Head of caudate nucleus (tissue), 42 donors: ENCODE measurements at regions not wholly inside any gene's neighbourhood (a gene's known extent, or its start where the extent isn't known, plus 50 kb on each side); places are given as distances from the start of the nearest gene placed in this dataset.

Source experiments
- DNase-seq, 42 donors: peaks; one replicate each; pipeline versions ENCODE4 v3.0.0 to v3.0.0-alpha.2; 2020 to 2021; ENCODE audit warnings: mixed read lengths in 7 of 42
- intact Hi-C: fragments of 100-400 bp; cut with DNase I; formaldehyde crosslinking; loops from one replicate; pipeline ENCODE4 v1.15.0; 2022

DNA sequence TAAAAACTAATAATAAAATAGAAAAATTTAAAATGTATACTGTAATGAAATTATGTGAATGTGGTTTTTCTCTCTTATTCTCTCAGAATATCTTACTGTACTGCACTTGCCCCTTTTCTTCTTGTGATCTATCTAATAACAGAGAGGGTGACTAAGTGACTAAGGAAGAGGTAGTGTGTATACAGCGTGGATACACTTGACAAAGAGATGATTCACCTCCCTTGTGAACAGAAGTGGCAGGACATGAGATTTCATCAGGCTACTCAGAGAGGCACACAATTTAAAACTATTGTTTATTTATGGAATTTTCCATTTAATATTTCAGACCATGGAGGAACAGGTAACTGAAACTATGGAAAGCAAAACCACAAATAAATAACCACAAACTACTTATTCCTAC is 806.6 kb upstream of the GHITM start:
- intact Hi-C loops = no loop called here
- no peak for DNase-seq

DNA sequence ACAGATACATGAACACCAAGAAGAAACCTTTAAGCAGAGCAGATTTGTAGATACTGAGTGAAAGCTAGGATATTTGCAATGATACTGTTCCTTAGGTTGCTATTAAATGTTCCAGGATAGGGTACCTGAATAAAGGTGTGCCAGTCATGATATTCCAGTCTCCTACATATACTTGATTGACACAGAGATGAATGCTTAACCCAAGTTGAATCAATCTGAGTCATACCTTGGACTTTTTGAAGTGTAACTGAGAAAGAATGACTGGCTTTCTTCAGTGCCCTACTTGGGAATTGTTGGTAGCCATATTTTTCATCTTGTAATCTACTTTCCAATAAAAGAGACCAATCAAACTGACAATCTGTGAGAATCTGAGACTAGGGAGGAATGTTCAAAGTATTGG is 805.7 kb upstream of the GHITM start:
- no peak for DNase-seq
- intact Hi-C loops = no loop called here

DNA sequence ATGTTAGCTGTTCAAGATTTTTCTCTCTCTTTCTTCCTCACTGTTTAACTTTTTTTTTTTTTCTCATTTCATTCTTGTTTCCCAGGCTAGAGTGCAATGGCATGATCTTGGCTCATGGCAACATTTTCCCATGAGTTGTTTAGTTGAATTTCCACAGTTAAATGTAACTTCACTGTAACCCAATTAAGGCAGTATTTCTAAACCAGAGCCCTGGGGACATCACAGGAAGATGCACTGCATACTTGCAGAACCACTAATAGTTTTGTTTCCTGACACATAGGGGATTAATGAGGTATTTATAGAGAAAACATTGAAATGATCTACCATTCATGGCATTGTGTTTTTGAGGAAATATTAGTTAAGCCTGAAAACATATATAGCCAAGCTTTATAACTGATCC is 795.6 kb upstream of the GHITM start:
- DNase-seq = no peak
- intact Hi-C loops = no loop called here

DNA sequence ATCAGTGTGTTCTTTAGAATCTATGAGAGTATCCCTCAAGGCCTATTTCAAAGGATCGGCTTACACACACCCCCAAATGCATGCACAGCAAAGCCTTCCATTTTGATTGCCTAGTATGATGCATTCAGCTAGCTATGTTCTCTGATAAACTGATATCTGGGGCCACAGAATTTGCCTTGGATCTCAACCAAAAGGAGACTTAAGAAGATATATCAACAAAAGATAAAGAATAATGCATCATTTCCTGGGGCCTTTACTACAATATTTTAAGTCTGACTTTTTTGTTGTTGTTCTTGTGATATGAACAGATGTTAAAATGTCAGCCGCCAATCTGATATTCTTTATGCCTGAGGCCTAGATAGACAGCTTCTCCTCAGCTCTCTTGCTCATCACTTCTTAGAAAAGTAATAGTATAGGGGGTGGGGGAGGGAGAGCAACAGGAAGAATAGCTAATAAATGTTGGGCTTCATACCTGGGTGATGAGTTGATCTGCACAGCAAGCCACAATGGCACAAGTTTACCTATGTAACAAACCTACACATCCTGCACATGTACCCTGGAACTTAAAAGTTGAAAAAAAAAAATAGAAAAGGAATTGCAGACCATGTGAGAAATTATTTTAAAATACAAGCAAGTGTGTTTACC is 792.9 kb upstream of the GHITM start:
- intact Hi-C loops = no loop called here
- DNase-seq = no peak

GRCh38 chr10:83352588-83352987 is 786.7 kb upstream of the GHITM start:
- intact Hi-C loops = no loop called here
- DNase-seq = no peak

DNA sequence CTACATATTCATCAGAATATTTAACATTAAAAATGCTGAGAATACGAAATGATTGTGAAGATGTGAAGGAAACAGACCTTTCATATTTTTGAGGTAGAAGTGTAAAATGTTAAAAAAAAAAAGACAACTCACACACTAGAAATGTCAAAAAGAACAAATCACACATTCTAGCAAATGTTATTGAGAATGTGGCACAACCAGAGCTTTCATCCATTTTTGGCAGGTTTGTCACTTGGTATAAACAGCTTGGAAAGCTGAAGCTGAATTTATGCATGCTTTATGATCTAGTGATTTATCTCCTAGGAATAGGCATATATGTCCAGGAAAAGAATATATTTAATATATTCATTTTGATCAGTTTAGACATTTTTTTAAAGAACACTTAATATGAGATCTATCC is 784.9 kb upstream of the GHITM start:
- intact Hi-C loops = no loop called here
- no peak for DNase-seq

- intact Hi-C loops = no loop called here
- no peak for DNase-seq
Observed at GRCh38 chr10:83357004-83357403, 782.3 kb upstream of the GHITM start.

DNA sequence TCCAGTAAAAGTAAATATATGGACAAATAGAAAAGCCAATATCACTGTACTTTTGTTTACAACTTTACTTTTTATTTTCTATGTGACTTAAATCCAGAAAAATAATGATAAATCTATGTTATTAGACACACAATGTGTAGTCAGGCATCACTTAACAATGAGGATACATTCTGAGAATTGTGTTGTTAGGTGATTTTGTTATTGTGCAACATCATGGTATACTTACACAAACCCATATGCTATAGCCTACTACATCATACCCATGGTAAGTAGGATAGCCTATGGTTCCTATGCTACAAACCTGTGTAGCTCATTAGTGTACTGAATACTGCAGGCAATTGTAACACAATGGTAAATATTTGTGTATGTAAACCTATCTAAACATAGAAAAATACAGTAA is 781.7 kb upstream of the GHITM start:
- intact Hi-C loops = no loop called here
- DNase-seq = no peak

DNA sequence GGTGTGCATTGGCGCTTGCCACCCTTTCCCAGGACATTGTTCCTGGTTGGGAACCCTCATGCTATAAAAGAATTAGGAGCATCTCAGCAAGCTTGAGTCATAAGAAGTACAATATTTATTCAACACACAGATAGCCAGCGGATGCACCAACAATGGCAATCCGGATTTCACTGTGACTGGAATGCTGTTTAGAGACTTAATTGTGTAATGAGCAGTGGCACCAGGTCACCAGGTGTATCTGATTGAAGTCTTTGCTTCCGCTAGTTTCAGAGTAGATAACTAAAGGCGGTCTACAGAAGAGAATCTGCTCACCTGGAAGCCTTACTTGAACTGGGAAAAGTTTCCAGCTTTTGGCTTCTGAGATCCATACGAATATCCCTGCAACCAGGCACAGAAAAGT is 772.3 kb upstream of the GHITM start:
- no peak for DNase-seq
- intact Hi-C loops = no loop called here

DNA sequence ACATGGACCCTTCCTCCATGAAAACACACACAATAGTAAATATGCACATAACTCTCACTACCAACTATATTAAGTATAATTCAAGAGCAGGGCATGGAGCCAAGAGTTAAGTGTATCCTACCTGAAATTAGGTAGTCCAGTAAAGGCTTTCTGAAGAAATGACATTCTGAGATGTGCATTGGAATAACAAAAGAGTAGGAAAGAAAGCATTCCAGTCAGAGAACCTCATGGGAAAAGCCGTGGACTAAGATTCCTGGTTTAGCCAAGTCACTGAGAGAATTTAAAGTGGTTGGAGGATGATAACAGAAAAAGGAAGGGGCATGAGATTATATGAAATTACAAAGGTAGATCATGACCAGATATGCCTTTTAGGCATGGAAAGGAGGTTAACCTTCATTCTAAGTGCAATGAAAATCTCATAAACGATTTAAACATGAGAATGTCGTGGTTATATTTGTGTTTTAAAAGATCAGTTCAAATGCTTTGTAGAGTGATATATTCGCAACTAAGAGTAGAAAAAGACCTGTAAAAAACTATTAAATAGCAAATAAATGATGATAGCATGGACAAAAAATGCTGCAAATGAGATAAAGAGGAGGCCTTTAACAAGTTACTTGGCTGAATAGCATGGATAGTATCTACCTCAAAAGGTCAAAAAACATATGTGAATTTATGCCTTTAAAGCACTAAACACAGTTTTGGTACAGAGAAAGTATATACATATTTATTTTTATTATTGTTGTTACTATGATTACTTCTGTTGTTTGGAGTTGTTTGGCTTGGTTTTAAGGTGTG is 767.4 kb upstream of the GHITM start:
- intact Hi-C loops = no loop called here
- no peak for DNase-seq

- DNase-seq = no peak
- intact Hi-C loops = no loop called here
Observed at GRCh38 chr10:83372646-83373045, 766.7 kb upstream of the GHITM start.

GRCh38 chr10:83373671-83374070 is 765.6 kb upstream of the GHITM start:
- intact Hi-C loops = no loop called here
- DNase-seq = peak in 12 of 42 donors; percentile 3 to 46 (median 15)

DNA sequence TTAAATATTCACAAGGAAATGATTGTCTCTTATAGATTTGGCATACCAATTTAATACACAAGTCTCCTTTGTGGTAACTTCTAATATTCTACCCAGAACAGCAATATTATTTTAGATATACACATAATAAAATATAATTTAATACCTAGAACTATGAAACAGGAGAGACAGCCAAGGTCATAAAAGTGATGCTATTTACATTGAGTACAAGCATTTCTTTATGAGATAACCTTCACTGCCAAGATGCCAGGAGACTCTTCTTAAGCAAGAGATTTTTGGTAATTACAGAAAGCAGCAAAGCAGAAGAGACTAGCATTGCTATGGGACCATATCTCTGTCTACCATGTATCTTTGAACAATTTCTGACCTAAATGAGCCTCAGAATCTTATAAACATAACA is 764.6 kb upstream of the GHITM start:
- intact Hi-C loops = no loop called here
- DNase-seq = no peak

DNA sequence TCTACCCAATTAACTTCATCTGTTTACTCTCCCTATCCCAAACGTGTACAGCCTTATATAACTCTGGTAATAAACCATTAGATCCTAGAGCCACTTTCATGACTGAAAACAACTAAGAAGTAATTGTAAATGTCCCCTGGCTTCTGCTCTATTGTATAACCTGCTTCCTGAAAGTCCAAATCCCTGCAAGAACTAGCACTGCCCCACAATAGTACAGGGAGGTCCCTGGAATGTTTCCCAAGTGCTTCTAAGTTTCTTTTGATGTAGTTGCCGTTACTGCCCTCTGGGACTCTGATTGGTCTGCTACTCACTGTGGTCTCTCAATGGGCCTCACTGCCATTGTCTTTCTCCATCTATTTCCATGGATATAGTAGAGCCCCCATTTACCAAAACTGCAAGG is 764.0 kb upstream of the GHITM start:
- no peak for DNase-seq
- intact Hi-C loops = no loop called here

DNA sequence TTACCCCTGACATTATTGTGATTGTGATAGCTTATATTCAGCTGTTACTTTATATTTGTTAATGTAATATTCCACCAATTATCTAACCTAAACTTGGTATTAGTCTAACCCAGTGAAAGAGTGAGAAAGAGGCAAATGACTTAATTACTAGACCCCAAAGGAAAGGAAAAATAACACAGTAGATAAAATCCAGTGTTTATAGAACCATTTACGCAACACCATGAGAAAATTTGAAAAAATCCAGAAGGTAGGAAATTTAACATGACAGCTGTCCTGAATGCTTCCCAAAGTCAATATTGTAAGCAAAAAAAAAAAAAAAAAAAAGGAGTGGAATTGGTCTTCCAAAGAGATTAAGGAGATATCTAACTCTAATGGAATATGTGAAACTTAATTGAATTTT is 741.5 kb upstream of the GHITM start:
- intact Hi-C loops = no loop called here
- no peak for DNase-seq

GRCh38 chr10:83410570-83410969 is 728.7 kb upstream of the GHITM start:
- intact Hi-C loops = no loop called here

DNA sequence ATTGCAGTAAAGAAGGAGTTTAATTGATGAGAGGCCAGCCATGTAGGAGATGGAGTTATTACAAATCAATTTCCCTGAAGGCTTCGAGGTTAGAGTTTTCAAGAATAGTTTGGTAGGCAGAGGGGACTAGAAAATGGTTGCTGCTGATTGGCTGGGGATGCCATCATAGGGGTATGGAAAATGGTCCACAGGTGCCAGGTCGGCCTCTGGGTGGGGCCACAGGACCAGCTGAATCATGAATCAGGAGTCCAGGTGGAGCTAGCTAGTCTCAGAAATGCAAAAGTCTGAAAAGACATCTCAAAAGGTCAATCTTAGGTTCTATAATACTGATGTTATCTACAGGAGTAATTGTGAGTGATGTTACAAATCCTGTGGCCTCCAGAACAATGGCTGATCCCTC is 714.0 kb upstream of the GHITM start:
- intact Hi-C loops = no loop called here
- no peak for DNase-seq

More at GRCh38 chr10:83410570-83410969, 728.7 kb upstream of the GHITM start:
- DNase-seq = no peak

DNA sequence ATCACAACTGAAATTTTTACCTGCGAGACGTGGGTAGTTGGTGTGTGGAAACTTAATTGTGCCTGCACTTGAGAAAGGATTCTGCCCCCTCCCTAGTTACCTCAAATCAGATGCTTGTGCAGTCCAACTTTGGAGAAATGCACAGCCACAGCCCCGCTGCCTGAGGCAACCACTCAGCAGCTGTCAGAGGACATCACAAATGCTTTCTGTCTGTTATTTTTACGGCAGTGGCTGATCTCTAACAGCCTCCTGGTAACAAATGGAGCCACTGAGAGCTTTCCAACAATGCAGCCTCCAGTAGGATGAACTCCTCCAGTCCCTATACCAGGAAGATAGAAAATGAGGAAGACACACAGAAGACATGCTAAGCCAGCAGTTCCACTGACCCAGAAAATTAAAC is 712.2 kb upstream of the GHITM start:
- intact Hi-C loops = no loop called here
- peak in 9 of 42 donors; percentile 2 to 40 (median 9) for DNase-seq

DNA sequence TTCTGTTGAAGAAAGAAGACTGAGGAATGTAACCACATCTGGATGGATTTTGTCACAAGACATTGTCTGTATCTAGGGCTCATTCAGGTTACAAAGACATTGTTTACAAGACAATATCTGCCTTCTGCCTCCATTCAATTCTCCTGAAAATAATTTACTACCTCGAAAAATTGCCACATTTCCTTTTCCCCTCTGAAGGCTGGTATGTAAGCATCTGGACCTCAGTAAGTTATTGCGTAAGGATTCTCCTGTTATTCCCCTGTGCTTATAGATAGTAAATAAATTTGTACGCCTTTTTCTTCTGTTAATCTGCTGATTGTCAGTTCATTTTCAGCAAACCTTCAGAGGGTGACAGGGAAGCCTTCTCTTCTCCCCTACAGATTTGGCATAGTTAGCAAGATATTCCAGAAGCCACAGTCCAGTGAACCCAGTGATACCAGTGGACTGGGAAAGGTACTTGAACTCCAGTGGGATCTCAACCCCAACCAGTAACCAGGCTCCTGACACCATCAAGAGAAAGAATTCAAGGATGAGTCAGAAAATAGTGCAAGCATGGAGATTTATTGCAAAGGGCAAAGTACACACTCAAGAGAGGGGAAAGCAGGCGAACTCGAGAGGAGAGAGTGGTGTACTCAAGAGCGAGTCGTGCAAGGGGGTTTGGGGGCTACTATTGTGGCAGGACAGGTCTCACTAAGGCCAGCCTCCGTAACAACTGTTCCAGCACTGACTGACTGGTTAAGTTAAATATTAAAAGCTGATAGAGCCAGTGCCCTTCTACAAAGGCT is 706.9 kb upstream of the GHITM start:
- intact Hi-C loops = no loop called here
- no peak for DNase-seq

DNA sequence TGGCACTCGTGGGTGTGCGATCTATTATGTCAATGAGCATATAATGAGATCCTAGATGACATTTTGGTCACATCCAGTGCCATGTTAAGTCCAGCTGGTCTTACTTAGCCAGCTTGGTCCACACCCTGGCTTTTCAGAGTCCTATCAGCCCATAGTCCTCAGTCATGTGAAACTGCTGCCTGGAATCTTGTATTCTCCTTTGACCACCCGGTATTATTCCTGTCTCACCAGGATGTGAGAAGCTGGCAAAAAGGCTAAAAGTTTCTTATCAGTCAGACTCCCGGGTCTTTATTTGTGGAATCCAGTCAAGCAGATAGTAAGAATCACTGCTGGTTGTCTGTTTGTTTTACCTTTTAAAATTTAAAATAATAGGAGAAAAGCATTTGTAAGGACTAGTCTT is 705.6 kb upstream of the GHITM start:
- intact Hi-C loops = no loop called here
- DNase-seq = no peak
